Type B pancreatic cell (in vitro differentiated cells): ENCODE measurements at regions not wholly inside any gene's neighbourhood (a gene's known extent, or its start where the extent isn't known, plus 50 kb on each side); places are given as distances from the start of the nearest gene placed in this dataset.

Experiments used
- DNase-seq: peaks from one replicate; pipeline ENCODE4 v3.0.0; 2021; ENCODE audit warnings: mixed read lengths; ENCODE audit not compliant: unreplicated experiment; ENCODE audit errors: extremely low spot score
- H3K27ac Mint-ChIP-seq: 2 replicates; pipeline ENCODE4 v1.8.0; 2021; ENCODE audit warnings: mild to moderate bottlenecking, mixed read lengths
- H3K27me3 Mint-ChIP-seq: 2 replicates; pipeline ENCODE4 v1.8.0; 2021; ENCODE audit warnings: mixed read lengths
- H3K36me3 Mint-ChIP-seq: 2 replicates; pipeline ENCODE4 v1.8.0; 2021; ENCODE audit warnings: mixed read lengths
- H3K4me1 Mint-ChIP-seq: one replicate; pipeline ENCODE4 v1.8.0; 2021; ENCODE audit warnings: mixed read lengths; ENCODE audit not compliant: unreplicated experiment
- H3K4me3 Mint-ChIP-seq: 2 replicates; pipeline ENCODE4 v1.8.0; 2021; ENCODE audit warnings: mild to moderate bottlenecking, mixed read lengths
- H3K9me3 Mint-ChIP-seq: 2 replicates; pipeline ENCODE4 v1.8.0; 2021; ENCODE audit warnings: mixed read lengths
- TF ChIP-seq, protein P1 (sequence below): fragments of 200-600 bp; sonication (generic); conservative IDR thresholded peaks from 2 replicates; pipeline ENCODE4 v1.5.0; 2021; ENCODE audit warnings: antibody characterized with exemption, mild to moderate bottlenecking

DNA sequence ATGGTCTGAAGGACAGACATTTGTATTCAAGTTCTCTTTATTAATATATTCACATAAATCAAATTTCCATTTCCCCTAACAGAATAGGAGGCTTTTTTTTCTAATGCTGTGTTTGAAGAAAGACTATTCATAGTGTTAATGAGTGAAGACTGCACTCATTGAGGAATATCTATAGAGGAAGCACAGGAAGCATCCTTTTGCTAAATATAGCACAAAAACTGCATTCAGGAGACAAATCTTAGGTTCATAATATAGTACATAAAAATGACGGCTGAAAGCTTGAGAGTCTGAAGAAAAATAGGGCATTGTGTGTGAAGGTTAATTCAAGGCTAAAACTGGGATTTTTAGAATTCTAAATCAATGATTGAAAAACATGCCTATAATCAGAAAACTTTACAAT is 50.4 kb upstream of the ANKRD50 start:
- Mint-ChIP-seq H3K36me3 (no peaks in the 10 kb centered on the region), H3K9me3 (no peaks in the 10 kb centered on the region), H3K4me3 (no peak overlapping the region), H3K27ac (no peak overlapping the region), H3K4me1 (no peaks in the 10 kb centered on the region), H3K27me3 (peaks cover 2% of the 10 kb centered on the region)
- no peak for DNase-seq
- TF ChIP-seq, protein P1, sequence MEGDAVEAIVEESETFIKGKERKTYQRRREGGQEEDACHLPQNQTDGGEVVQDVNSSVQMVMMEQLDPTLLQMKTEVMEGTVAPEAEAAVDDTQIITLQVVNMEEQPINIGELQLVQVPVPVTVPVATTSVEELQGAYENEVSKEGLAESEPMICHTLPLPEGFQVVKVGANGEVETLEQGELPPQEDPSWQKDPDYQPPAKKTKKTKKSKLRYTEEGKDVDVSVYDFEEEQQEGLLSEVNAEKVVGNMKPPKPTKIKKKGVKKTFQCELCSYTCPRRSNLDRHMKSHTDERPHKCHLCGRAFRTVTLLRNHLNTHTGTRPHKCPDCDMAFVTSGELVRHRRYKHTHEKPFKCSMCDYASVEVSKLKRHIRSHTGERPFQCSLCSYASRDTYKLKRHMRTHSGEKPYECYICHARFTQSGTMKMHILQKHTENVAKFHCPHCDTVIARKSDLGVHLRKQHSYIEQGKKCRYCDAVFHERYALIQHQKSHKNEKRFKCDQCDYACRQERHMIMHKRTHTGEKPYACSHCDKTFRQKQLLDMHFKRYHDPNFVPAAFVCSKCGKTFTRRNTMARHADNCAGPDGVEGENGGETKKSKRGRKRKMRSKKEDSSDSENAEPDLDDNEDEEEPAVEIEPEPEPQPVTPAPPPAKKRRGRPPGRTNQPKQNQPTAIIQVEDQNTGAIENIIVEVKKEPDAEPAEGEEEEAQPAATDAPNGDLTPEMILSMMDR: no peak
